ENCODE measurements at regions not wholly inside any gene's neighbourhood (a gene's known extent, or its start where the extent isn't known, plus 50 kb on each side); places are given as distances from the start of the nearest gene placed in this dataset.

DNA sequence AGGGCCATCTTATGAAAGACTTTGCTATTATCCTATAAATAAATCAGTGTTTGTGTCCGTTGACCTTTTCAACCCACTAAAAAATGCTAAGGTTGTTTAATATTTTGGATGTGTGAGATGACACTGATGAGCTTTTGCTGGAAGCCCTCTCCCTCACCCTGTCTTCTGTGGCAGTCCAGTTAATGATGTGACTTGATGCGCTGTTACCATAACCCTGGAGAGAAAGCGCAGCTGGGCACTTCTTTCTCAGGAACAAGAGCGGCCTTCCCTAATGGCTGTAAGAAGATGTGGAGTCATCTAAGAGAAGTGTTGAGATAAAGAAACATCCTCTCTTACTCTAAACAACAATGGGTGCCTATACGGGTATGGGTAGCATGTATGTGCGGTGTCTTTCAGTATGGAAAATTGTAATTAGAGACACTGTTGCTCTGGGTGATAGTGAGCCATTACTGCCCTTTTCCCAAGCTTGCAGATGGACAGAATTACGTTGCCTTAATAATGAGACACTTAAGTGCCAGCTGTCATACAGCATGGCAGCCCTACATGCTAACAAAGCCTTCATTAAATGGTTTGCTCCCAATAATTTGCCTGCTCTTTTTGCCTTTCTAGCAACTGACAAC lies 165.6 kb upstream of the NABP1 start:
- TF ChIP-seq CTCF (IDR thresholded peaks at IDR 0.05; ENCODE audit: insufficient read depth, low read depth, low read length), result no peak
- TF ChIP-seq EZH2 (IDR thresholded peaks at IDR 0.05; ENCODE audit: insufficient read depth, low read length), result no peak
